NCI-H1417 treated with DMSO at 0.1 percent for 48 hours (cell line): ENCODE measurements at regions not wholly inside any gene's neighbourhood (a gene's known extent, or its start where the extent isn't known, plus 50 kb on each side); places are given as distances from the start of the nearest gene placed in this dataset.
"Not testable (repeated sequence)": the region's sequence is repeated elsewhere in the genome, so short reads cannot be mapped to it uniquely, and the experiment has no call there.

Experiments
- DNase-seq: peaks from one replicate; lab custom pipeline; 2025; lab: John Stamatoyannopoulos, UW

DNA sequence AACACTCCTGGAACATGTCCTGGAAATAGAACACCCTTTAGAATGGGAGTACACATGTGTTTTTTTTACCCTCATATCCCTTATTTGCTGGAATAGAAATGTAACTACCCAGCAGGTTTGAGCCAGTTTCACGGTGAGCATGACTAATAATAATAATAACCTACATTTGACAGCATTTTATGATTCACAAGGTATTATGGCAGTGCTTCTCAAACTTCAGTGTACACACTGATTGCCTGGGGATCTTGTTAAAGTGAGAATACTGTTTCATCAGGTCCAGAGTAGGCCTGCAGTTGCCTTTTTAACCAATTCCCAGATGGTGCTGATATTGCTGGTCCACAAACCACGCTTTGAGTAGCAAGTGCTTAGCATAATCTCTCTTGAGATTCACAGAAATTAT is 63.9 kb downstream of the NFKBIZ start:
- no peak for DNase-seq

DNA sequence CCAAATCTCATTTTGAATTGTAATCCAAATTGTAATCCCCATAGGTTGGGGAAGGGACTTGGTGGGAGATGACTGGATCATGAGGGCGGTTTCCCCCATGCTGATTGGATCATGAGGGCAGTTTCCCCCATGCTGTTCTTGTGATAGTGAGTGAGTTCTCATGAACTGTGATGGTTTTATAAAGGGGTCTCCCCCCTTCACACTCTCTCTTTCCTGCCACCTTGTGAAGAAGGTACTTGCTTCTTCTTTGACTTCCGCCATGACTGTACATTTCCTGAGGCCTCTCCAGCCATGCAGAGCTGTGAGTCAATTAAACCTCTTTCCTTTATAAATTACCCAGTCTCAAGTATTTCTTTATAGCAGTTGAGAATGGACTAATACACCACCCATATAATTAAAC is 68.4 kb downstream of the NFKBIZ start:
- not testable (repeated sequence) for DNase-seq

DNA sequence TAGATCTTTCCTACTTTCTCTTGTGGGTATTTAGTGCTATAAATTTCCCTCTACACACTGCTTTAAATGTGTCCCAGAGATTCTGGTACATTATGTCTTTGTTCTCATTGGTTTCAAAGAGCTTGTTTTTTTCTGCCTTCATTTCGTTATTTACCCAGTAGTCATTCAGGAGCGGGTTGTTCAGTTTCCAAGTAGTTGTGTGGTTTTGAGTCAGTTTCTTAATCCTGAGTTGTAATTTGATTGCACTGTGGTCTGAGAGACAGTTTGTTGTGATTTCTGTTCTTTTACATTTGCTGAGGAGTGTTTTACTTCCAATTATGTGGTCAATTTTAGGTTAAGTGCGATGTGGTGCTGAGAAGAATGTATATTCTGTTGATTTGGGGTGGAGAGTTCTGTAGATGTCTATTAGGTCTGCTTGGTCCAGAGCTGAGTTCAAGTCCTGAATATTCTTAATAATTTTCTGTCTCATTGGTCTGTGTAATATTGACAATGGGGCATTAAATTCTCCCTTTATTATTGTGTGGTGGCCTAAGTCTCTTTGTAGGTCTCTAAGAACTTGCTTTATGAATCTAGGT is 72.9 kb downstream of the NFKBIZ start:
- not testable (repeated sequence) for DNase-seq

DNA sequence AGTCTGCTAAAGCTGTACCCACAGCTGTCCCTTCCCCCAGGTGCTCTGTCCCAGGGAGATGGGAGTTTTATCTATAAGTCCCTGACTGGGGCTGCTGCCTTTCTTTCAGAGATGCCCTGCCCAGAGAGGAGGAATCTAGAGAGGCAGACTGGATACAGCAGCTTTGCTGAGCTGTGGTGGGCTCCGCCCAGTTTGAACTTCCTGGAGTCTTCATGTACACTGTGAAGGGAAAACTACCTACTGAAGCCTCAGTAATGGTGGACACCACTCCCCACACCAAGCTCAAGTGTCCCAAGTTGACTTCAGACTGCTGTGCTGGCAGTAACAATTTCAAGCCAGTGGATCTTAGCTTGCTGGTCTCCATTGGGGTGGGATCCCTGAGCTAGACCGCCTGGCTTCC is 75.3 kb downstream of the NFKBIZ start:
- DNase-seq, result not testable (repeated sequence)

DNA sequence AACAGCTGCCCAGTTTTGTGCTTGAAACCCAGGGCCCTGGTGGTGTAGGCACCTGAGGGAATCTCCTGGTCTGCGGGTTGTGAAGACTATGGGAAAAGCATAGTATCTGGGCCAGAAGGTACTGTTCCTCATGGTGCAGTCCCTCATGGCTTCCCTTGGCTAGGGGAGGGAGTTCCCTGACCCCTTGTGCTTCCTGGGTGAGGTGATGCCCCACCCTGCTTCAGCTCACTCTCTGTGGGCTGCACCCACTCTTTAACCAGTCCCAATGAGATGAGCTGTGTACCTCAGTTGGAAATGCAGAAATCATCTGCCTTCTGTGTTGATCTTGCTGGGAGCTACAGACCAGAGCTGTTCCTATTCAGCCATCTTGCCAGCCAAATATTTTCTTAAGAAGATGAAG is 75.8 kb downstream of the NFKBIZ start:
- not testable (repeated sequence) for DNase-seq

DNA sequence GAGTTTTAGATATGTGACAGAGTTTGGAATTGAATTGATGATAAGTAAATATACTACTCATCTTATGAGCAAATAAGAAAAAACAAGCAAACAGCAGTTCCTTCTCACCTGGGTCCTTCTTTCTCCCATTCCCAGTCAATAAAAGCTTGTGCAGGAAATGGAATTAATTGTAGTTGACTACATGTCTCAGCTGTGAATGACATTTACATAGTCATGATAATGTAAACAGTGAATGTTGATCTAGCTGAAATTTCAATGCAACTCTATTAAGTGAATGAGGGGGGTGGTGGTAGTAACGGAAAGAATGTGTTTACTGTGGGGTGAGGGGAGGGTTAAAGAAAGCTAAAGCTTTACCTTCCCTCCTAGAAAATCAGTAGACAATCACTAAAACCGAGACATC is 76.2 kb downstream of the NFKBIZ start:
- DNase-seq, result peak; percentile 36

DNA sequence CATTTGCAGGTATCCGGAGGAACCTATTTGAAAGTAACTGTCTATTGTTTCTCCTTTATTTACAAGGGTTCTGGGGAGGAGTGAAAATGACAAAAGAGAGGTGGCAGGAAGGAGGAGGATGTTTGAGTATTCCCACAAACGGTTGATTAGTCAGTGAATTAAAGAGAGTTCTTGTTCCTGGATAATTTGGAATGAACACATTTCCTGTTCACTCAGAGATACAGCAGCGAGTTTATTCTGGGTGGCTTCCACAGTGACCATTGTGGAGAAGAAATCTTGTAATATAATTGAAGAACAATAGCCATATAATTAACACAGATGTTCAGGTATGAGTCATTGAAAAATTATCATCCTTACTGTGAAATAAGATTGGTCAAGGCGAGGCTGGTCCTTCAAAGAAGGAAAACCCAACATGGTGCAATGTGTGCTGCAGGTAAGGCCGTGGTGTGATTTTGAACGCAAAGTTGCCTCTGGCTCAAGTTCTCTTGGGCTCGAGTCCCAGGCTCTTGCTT is 77.3 kb downstream of the NFKBIZ start:
- DNase-seq, result no peak

DNA sequence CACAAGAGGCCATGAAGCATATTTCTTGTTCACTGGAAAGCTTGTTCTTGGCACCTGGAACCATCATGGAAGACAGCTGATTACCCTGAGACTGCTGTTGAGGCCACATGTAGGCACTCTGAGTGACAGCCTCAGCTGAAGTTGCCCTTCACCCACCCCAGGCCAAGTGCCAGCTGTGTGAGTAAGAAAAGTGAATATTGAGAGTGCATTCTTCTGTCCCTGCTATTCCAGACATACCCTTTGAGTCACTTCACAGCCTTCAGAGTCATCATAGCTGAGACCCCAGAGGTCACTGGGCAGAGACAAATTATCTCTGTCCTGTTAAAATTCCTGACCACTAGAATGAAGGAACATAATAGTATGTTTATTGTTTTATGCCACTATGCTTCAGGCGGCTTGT is 79.6 kb downstream of the NFKBIZ start:
- DNase-seq, result no peak

DNA sequence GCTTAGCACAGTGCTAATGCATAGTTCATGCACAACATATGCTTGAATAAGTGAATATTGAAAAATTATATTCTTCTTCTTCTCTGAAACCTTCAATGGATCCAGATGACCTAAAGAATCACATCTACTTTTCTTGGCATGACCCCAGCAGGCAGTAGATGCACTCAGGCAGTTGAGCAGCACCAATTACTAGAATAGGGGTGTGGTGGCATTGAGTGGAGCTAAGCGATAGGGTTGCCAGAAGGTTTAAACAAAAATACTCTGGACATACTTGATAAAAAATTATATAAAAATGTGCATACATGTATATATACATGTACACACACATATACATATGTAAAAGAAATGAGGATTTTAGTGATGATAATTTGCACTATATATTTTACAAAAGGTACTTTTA is 81.8 kb downstream of the NFKBIZ start:
- DNase-seq, result no peak

DNA sequence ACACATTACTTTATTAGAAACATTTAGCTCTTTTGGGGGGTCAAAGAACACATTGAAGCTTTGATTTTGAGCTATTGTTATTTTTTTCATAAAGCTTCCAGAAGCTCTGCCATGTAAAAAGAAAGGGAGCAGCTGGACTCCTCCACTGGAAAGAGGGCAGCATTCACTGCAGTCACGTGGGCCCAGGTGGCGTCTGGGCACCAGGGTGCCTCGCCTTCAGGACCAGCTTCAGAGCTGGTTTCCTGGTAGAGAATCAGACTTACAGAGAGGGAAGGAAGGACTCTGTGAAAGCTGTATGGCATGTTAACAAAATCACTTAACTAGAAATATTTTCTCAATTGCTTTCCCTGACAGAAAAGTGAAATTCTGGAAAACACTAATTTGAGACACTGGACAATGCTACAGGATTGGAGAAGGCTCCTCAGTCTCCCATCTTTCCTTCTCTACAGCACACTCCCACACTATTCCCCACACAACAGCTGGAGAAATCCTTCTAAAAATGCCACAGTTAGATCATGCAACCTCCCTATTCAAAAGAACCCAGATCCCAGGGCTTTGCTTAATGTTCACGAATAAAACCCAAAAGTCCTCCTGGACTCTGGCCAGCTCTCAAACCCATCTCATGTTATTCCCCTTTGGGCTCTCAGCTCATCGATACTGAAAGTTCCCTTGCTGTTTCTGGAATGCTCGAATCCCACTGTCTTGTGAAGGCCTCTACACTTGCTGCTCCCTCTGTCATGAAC is 83.2 kb downstream of the NFKBIZ start:
- no peak for DNase-seq

DNA sequence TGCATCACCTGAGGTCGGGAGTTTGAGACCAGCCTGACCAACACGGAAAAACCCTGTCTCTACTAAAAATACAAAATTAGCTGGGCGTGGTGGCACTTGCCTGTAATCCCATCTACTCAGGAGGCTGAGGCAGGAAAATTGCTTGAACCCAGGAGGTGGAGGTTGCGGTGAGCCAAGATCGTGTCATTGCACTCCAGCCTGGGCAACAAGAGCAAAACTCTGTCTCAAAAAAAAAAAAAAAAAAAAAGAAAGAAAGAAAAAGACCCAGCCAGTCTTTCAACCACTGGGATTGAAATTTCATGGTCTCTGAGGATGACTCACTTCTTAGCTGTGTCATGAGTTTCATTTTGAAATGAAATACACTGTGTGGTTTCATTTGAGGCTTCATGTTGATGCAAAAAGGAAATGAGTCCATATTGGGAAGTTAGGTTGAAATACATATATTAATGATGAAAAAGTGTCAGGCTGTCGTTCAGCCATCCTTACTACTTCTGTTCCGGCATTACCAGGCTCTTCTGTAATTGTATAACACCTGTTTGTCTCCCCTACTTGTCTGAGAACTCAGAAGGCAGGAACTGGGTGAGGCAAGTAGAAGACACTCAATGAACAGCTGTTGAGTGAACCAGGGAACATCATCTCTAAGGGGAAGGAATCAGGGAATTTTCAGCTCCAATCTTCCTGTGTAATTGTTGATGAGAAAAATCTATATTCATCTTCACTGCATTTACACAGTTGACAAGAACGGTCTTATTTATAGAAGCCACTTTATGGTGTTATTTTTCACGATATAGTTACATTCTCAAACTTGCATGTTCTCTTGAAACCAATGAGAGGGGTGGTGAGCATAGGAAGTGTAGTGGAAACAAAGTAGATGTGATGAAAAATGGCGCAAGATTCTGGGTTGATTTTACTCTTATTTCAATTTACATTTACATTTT is 87.4 kb downstream of the NFKBIZ start:
- no peak for DNase-seq

DNA sequence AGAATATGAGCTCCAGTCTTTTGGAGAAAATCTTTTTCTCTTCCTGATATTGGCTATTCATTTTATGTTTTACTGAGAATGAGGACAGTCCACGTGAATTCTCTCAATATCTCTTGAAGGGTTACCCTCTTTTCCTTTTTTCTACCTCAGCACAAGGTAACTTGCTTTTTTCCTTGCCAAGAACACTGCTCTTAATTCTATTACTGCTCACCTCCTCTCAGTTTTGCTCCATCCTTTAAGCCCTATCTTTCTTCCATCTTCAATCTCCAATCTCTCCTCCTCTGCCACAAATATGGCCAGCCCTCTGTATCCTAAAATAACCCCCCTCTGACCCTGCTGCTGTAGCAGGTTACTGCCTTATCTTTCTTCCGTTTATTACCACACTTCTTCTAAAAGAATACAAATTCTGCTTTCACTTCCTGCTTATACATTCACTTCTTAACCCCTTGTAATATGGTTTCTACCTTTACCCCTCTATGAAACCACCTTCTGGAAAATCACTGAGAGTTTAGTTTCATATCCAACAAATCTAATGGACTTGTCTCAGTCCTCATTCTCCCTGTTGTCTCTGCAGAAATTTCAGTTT is 89.0 kb downstream of the NFKBIZ start:
- DNase-seq, result no peak

DNA sequence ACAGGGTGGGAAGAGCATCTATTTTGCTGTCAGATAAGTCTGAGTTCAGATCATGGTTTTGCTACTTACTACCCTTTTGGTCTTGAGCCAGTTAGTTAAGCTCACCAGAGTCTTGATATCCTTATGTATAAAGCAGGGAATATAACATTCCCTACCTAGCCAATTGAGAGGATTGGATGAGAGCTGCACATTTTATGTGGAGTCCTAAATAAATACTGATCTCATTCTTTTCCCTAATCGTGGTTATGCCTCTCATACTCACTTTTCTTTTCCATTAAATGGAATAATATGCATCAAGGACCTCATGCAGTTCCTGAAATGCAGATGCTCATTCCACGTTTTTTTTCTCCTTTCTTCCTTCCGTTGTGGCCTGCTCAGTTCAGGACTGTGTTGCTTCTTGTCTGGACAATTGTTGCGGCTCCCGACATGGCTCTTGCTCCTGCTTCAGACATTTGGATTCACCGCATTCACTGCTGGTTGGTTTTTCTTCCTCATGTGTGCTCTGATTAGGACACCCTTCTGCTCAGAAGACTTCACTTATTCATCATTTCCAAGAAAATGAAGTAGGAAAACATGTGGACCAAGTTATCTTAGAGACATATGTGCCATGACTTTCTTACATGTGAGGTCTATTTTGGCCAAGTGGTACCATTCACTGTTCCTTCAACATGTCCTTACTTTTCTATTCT is 90.2 kb downstream of the NFKBIZ start:
- DNase-seq, result no peak

DNA sequence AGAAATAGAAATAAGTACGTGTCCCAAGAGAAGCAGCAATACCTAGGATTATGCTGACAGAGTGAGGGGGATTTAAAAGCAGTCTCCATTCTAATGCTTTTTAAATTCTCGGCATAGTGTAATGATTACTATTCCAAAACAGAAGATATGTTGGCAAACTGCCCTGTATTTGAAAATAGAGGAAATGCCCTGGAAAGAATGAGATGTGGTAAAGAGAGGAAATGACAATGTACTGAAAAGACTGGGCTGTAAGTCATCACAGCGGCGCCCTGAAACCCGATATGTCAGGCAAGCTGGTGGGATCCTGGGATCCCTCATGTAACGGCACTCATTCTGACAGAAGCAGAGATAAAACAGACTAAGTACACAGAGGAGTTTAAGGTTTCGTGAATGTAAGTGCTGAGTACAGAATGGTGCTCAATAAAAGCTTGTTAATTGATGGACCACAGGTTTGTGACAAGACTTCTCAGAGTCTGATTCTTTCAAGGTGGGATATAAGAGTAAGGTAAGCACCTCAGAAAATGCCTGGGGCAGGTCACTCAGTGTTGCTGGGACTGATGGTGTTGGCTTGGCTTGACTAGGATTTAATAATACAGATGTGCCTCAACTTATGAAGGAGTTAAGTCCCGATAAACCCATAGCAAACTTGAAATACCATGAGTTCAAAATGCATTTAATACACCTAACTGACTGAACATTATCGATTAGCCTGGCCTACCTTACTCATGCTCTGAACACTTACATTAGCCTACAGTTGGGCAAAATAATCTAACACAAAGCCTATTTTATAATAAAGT is 91.4 kb downstream of the NFKBIZ start:
- no peak for DNase-seq

DNA sequence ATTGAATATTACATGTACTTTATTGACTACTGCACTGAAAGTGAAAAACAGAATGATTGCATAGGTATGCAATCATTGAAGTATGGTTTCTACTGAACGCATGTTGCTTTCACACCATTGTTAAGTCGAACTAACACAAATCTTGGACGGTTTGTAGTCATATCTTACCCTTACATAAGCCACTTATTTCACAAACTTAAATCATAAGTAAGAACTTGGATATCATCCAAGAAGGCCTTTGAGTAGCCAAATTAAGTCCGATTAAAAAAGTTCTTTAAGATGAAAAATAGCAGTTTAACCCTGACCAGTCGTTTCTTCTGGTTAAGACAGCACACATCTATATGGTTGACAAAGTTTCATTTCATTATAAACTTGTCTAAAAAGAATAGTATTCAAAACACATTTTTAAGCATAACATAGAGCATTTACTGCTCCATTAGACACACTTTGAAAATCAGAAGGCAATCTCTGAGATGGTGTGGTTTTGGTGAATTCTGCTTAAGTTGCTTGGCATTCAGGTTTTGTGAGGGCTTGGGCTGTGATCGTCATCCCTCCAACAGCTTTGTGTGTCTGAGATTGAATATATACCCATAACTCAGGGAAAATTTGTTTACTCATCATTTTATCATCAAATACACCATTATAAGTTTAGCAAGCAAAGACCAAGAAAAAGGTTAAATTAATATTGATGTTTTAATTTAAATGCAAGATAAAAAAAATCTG is 92.2 kb downstream of the NFKBIZ start:
- no peak for DNase-seq

DNA sequence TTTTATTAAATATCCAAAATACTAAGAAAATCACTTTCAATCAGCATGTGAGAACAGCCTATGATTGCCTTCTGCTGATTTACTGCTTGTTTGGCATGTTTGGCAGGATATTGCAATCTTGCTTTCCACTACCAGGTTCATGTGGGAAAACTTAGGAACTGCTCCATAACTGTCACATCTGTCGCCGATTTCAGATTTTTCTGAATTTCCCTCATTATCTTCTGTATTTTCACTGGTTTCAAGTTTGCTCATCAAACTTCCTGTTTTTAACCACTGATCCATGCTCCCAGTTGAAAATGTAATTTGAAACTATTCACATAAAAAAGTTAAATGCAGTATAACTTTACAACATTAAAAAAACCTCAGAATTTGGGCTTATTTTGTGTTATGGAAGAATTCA is 93.0 kb downstream of the NFKBIZ start:
- DNase-seq, result no peak

DNA sequence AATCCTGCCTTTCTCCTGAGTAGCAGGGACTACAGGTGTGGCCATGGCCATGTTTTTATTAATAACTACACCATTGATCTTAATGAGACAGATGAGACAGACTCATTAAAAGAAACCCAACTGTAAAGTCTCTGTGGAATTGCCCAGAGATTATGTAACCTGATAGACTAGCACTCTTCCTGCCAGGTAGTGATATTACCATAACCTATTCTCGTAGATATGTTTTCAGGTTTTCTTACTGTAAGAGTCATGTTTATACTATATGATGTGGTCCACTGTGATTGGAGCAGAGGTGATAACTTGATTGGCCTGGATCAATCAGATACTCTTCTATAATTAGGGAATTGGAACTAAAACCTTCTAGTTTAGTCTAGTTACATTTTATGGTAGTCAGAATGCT is 93.7 kb downstream of the NFKBIZ start:
- no peak for DNase-seq

DNA sequence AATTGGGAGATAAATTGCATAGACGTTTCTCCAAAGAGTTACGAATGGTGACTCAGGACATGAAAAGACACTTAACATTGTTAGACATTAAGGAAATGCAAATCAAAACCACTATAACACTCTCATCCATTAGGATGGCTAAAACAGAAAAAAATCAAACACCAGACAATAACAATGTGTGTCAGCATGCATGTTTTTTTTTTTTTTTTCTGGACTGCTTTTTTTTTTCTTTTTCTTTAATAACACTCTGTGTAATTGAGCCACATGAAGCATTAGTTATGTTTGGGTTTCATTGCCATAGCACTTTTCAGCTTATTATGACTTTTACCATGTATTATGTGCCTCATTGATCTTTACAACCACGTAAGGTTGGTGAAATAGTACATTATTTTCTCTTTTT is 95.0 kb downstream of the NFKBIZ start:
- no peak for DNase-seq

DNA sequence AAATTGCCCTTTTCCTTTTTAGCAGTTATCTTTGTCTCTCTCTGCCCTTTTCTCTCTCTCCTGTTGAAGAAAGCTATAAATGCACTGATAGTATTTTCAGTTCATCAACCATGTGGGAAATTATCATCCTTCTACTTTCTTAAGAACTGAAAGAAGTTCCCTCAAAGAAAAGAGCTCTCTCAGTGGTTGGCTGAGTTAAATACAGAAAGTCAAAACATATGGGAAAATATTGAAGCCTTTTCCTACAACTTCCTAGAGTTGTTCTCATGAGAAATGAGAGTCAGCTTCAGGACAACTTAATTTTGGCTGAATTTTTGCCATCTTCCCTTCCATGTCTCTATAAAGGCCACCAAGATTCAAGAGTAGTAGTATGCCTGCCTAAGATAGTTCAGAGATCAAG is 96.7 kb downstream of the NFKBIZ start:
- no peak for DNase-seq

DNA sequence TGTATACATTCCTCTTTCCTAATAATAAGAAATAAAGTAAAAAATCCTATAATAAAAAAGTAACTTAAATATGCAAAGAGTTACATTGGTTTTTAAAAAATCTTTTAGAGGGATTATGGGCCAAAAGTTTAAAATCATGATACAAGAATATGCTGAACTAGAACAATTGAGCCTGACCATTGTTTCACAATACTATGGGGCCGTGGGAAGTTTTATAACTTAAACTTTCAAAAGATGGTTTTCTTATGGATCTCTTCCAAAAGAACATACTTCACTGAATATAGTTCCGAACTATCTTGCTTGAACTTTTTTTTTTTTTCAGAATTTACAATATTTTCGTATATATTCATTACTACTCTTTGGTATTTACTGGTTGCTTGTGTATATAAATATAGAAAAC is 97.6 kb downstream of the NFKBIZ start:
- no peak for DNase-seq
